BE2C (cell line): ENCODE measurements at regions not wholly inside any gene's neighbourhood (a gene's known extent, or its start where the extent isn't known, plus 50 kb on each side); places are given as distances from the start of the nearest gene placed in this dataset.

ENCODE experiments used
- DNase-seq: peaks from one replicate; pipeline ENCODE4 v3.0.0-alpha.2; 2020
- H3K27me3 ChIP-seq: fragments of 250-450 bp; sonication (Bioruptor Pico); 2 replicates; pipeline ENCODE4 v1.5.1; 2020; ENCODE audit warnings: mild to moderate bottlenecking
- H3K36me3 ChIP-seq: fragments of 250-450 bp; sonication (Bioruptor Pico); 2 replicates; pipeline ENCODE4 v1.5.1; 2020; ENCODE audit warnings: mild to moderate bottlenecking
- H3K4me1 ChIP-seq: fragments of 250-450 bp; sonication (Bioruptor Pico); 2 replicates; pipeline ENCODE4 v1.5.1; 2020
- H3K4me3 ChIP-seq: 2 replicates; pipeline ENCODE4 v1.5.1; 2011; ENCODE audit warnings: low read depth, low read length
- H3K9me3 ChIP-seq: fragments of 250-450 bp; sonication (Bioruptor Pico); 2 replicates; pipeline ENCODE4 v1.5.1; 2020
- TF ChIP-seq, protein P1 (sequence below): IDR thresholded peaks from 2 replicates; pipeline ENCODE4 v1.5.1; 2012; ENCODE audit warnings: mild to moderate bottlenecking, low read depth, low read length

DNA sequence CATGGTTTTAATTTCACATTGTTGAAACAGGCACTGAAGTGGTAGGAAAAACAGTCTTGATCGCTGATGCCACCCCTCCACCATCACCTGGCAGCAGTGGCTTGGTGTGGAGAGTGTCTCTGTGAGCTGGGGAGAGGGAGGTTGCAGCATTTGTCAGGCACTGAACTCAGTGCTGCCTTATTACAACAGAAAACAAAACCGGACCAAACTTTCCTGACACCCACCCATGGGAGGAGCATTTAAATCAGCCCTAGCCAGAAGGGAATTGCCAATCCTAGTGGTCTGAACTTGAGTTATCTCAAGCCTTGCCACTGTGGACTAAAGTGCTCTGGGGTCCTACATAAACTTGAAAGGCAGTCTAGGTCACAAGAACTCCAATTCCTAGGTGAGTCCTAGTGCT lies 103.0 kb upstream of the LGALSL start:
- no peaks in the 10 kb centered on the region for H3K4me1 ChIP-seq
- no peaks in the 10 kb centered on the region for H3K9me3 ChIP-seq
- TF ChIP-seq, protein P1, sequence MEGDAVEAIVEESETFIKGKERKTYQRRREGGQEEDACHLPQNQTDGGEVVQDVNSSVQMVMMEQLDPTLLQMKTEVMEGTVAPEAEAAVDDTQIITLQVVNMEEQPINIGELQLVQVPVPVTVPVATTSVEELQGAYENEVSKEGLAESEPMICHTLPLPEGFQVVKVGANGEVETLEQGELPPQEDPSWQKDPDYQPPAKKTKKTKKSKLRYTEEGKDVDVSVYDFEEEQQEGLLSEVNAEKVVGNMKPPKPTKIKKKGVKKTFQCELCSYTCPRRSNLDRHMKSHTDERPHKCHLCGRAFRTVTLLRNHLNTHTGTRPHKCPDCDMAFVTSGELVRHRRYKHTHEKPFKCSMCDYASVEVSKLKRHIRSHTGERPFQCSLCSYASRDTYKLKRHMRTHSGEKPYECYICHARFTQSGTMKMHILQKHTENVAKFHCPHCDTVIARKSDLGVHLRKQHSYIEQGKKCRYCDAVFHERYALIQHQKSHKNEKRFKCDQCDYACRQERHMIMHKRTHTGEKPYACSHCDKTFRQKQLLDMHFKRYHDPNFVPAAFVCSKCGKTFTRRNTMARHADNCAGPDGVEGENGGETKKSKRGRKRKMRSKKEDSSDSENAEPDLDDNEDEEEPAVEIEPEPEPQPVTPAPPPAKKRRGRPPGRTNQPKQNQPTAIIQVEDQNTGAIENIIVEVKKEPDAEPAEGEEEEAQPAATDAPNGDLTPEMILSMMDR, result no peak
- no peak overlapping the region for H3K4me3 ChIP-seq
- DNase-seq, result no peak
- H3K27me3 ChIP-seq, result no peaks in the 10 kb centered on the region
- H3K36me3 ChIP-seq, result no peaks in the 10 kb centered on the region

DNA sequence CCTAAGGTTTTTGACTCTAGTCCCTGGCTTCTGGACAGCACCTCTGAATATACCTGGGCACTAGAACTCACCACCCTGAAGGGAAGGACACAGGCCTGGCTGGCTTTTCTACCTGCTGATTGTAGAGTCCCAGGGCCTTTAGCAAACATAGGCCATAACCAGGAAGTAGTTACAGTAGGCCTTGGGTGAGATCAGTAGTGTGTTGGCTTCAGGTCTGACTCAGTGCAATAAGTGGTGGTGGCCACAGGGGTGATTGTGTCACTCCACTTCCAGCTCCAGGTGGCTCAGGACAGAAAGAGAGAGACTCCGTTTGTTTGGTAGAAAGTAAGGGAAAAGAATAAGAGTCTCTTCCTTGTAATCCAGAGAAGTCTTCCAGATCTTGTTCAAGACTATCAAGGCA lies 101.7 kb upstream of the LGALSL start:
- Histone ChIP-seq H3K4me3 (no peak overlapping the region), H3K9me3 (no peaks in the 10 kb centered on the region), H3K27me3 (no peaks in the 10 kb centered on the region), H3K4me1 (no peaks in the 10 kb centered on the region), H3K36me3 (no peaks in the 10 kb centered on the region)
- TF ChIP-seq, protein P1, result no peak
- DNase-seq, result no peak

DNA sequence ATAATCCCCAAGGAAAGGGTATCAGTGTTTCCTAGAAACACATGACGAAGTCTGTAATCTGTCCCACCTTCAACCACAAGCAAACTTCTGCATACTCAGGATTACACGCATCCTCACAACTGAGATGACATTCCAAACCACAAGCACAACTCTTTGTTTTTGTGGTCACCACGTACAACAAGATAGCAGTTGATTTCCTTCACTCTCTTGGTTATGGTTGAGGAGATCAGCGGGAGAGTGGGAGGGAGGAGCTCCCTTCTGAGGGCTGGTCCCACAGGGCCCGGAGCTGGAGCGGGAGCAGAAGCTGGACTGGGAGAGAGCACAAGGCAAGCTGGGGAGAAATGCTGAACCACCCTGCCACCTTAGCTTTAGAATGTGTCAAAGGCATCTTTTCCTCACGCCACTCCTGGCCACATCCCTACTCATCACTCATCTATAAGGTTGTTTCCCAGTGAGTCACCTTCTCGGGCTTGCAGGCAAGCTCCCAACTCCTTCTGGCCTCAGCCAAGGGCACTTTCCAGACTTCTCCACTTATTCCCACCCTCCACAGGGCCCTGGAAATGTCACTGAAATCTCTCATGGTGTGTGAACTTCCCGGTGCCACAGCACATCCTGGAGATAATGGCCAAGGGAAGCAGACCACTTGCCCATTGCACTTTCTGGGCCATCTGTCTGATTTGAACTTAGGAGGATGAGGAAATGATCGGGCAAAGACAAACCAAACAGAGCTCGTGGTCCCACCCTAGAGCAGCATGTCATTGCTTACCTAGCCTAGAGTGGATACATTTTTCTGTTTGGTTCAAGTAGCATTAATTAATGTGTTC lies 98.9 kb upstream of the LGALSL start:
- Histone ChIP-seq H3K36me3 (no peaks in the 10 kb centered on the region), H3K4me3 (no peak overlapping the region), H3K27me3 (no peaks in the 10 kb centered on the region), H3K4me1 (no peaks in the 10 kb centered on the region), H3K9me3 (no peaks in the 10 kb centered on the region)
- DNase-seq, result no peak
- TF ChIP-seq, protein P1, result no peak

DNA sequence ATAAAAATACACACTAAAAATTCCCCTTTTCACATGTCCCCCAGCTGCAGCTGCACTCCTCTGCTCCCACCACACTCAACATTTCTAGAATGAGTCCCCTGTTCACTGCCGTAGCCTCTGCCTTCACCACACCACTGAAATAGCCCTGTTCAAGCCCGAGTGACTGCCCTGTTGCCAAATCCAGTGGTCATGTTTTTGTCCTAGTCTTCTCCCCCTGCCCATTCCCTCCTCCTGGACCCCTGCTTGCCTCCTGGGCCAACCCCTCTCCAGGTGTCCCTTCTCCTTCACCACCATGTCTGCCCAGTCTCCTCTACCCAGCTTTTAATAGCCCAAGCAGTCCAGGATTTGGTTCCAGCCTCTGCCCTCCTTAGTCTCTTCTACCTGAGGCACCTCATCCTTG lies 97.1 kb upstream of the LGALSL start:
- Histone ChIP-seq H3K9me3 (no peaks in the 10 kb centered on the region), H3K27me3 (no peaks in the 10 kb centered on the region), H3K4me3 (no peak overlapping the region), H3K4me1 (no peaks in the 10 kb centered on the region), H3K36me3 (no peaks in the 10 kb centered on the region)
- DNase-seq, result no peak
- TF ChIP-seq, protein P1, result no peak

DNA sequence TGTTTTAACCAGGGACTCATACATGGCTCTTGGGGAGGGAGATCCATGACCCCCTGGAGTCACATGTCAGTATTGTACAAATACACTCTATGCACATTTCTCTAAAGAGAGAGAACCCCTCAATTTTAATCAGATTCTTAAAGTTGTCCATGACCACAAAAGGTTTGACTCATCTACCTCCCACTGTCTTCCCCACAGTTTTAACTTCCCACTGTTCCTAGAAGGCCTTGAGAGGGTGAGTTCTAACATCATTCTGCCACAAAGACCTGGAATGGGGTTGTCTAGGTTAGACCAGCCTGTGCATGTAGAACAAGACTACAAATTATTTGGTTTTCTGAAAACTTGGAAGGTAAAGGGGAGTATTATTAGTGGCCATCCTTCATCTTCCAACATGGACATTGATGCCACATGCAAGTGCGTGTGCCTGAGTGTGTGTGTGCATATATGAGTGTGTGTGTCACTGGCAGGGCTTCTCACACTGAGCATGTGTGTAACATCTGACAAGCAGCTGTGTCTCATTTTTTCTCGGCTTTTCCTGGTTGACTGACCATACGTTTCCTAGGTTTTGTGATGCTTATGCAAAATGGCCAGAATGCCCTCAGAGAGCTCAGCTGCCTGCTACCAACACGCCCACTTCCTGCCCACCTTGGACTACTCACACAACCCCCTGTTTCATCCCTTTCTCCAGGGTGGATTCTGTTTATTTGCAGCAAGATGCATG lies 94.6 kb upstream of the LGALSL start:
- TF ChIP-seq, protein P1, result no peak
- H3K4me1 ChIP-seq, result no peaks in the 10 kb centered on the region
- H3K27me3 ChIP-seq, result no peaks in the 10 kb centered on the region
- no peaks in the 10 kb centered on the region for H3K9me3 ChIP-seq
- DNase-seq, result no peak
- H3K36me3 ChIP-seq, result no peaks in the 10 kb centered on the region
- H3K4me3 ChIP-seq, result no peak overlapping the region
